ENCODE measurements at regions not wholly inside any gene's neighbourhood (a gene's known extent, or its start where the extent isn't known, plus 50 kb on each side); places are given as distances from the start of the nearest gene placed in this dataset.

DNA sequence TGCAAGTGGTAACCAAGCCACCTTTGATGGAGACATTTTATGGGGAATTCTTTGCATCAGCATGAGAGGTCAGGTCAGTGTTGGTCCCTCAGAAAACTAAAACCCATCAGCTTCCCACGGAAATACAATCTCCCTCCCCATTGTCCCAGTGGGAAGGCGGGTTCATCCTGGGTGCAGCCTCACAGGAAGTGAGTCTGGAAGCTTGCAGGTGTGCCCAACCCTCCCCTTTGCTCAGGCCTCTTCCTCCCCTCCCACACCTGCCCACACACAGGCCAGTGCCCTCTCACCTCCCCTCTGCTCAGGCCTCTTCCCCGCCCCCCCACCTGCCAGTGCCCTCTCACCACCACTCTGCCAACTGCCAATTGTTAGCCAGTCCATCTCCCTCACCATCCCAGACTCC is 166.8 kb upstream of the RAB6C start:
- TF ChIP-seq, protein P1, sequence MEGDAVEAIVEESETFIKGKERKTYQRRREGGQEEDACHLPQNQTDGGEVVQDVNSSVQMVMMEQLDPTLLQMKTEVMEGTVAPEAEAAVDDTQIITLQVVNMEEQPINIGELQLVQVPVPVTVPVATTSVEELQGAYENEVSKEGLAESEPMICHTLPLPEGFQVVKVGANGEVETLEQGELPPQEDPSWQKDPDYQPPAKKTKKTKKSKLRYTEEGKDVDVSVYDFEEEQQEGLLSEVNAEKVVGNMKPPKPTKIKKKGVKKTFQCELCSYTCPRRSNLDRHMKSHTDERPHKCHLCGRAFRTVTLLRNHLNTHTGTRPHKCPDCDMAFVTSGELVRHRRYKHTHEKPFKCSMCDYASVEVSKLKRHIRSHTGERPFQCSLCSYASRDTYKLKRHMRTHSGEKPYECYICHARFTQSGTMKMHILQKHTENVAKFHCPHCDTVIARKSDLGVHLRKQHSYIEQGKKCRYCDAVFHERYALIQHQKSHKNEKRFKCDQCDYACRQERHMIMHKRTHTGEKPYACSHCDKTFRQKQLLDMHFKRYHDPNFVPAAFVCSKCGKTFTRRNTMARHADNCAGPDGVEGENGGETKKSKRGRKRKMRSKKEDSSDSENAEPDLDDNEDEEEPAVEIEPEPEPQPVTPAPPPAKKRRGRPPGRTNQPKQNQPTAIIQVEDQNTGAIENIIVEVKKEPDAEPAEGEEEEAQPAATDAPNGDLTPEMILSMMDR (IDR thresholded peaks at IDR 0.05) = no peak
- TF ChIP-seq POLR2AphosphoS5 (IDR thresholded peaks at IDR 0.05; ENCODE audit: low read depth, low read length) = no peak
- TF ChIP-seq, protein P2, sequence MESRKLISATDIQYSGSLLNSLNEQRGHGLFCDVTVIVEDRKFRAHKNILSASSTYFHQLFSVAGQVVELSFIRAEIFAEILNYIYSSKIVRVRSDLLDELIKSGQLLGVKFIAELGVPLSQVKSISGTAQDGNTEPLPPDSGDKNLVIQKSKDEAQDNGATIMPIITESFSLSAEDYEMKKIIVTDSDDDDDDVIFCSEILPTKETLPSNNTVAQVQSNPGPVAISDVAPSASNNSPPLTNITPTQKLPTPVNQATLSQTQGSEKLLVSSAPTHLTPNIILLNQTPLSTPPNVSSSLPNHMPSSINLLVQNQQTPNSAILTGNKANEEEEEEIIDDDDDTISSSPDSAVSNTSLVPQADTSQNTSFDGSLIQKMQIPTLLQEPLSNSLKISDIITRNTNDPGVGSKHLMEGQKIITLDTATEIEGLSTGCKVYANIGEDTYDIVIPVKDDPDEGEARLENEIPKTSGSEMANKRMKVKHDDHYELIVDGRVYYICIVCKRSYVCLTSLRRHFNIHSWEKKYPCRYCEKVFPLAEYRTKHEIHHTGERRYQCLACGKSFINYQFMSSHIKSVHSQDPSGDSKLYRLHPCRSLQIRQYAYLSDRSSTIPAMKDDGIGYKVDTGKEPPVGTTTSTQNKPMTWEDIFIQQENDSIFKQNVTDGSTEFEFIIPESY (IDR thresholded peaks at IDR 0.05; ENCODE audit: borderline replicate concordance, low read depth) = no peak
- no peak for TF ChIP-seq MXI1 (IDR thresholded peaks at IDR 0.05; ENCODE audit: low read depth, low read length)
- TF ChIP-seq YY1 (IDR thresholded peaks at IDR 0.05; ENCODE audit: low read depth) = no peak
- TF ChIP-seq GABPA (IDR thresholded peaks at IDR 0.05; ENCODE audit: low read depth) = no peak
- TF ChIP-seq, protein P3, sequence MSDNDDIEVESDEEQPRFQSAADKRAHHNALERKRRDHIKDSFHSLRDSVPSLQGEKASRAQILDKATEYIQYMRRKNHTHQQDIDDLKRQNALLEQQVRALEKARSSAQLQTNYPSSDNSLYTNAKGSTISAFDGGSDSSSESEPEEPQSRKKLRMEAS (IDR thresholded peaks at IDR 0.05; ENCODE audit: low read depth) = no peak
- TF ChIP-seq MEF2A (IDR thresholded peaks at IDR 0.05; ENCODE audit: borderline replicate concordance, low read depth) = no peak
- TF ChIP-seq FOXJ3 (CRISPR knock-in tag; IDR thresholded peaks at IDR 0.05) = no peak
- no peak for TF ChIP-seq RXRA (IDR thresholded peaks at IDR 0.05; ENCODE audit: borderline replicate concordance, low read depth)
- TF ChIP-seq, protein P4, sequence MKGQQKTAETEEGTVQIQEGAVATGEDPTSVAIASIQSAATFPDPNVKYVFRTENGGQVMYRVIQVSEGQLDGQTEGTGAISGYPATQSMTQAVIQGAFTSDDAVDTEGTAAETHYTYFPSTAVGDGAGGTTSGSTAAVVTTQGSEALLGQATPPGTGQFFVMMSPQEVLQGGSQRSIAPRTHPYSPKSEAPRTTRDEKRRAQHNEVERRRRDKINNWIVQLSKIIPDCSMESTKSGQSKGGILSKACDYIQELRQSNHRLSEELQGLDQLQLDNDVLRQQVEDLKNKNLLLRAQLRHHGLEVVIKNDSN (IDR thresholded peaks at IDR 0.05; ENCODE audit: borderline replicate concordance, low read depth) = no peak
- no peak for TF ChIP-seq NFIC (IDR thresholded peaks at IDR 0.05; ENCODE audit: borderline replicate concordance)
- no peak for TF ChIP-seq SIN3A (IDR thresholded peaks at IDR 0.05; ENCODE audit: borderline replicate concordance, low read depth, low read length)
- TF ChIP-seq RAD21 (IDR thresholded peaks at IDR 0.05; ENCODE audit: low read length) = no peak

Data from SK-N-SH (cell line).